AG08396 (cell line): ENCODE measurements at regions not wholly inside any gene's neighbourhood (a gene's known extent, or its start where the extent isn't known, plus 50 kb on each side); places are given as distances from the start of the nearest gene placed in this dataset.

Experiments used
- DNase-seq: peaks from one replicate; pipeline ENCODE4 v3.0.0; 2012; ENCODE audit warnings: low spot score, mixed read lengths

GRCh38 chr2:128777196-128778035 lies 458.7 kb upstream of the HS6ST1 start:
- DNase-seq, result no peak

- no peak for DNase-seq
These were observed 460.2 kb upstream of the HS6ST1 start for GRCh38 chr2:128778843-128779242.

- DNase-seq, result no peak
These were observed 460.8 kb upstream of the HS6ST1 start for GRCh38 chr2:128779301-128780095.

- DNase-seq, result no peak
These were observed 461.9 kb upstream of the HS6ST1 start for GRCh38 chr2:128780434-128781080.

GRCh38 chr2:128781166-128781565 lies 462.5 kb upstream of the HS6ST1 start:
- DNase-seq, result no peak

- DNase-seq, result no peak
These were observed 463.1 kb upstream of the HS6ST1 start for GRCh38 chr2:128781585-128782385.

GRCh38 chr2:128782411-128783192 lies 463.9 kb upstream of the HS6ST1 start:
- DNase-seq, result no peak

GRCh38 chr2:128783193-128783671 lies 464.6 kb upstream of the HS6ST1 start:
- DNase-seq, result no peak

GRCh38 chr2:128783896-128784295 lies 465.2 kb upstream of the HS6ST1 start:
- DNase-seq, result no peak

- no peak for DNase-seq
These were observed 466.1 kb upstream of the HS6ST1 start for GRCh38 chr2:128784626-128785306.

GRCh38 chr2:128786316-128786715 lies 467.6 kb upstream of the HS6ST1 start:
- no peak for DNase-seq

- DNase-seq, result no peak
These were observed 468.2 kb upstream of the HS6ST1 start for GRCh38 chr2:128786741-128787478.

GRCh38 chr2:128787616-128788015 lies 468.9 kb upstream of the HS6ST1 start:
- no peak for DNase-seq

GRCh38 chr2:128788636-128789220 lies 470.1 kb upstream of the HS6ST1 start:
- DNase-seq, result no peak

GRCh38 chr2:128789221-128789620 lies 470.6 kb upstream of the HS6ST1 start:
- no peak for DNase-seq

- no peak for DNase-seq
These were observed 471.2 kb upstream of the HS6ST1 start for GRCh38 chr2:128789776-128790455.

GRCh38 chr2:128790541-128791001 lies 471.9 kb upstream of the HS6ST1 start:
- no peak for DNase-seq
